Pancreas (tissue), 10 donors: ENCODE measurements at regions not wholly inside any gene's neighbourhood (a gene's known extent, or its start where the extent isn't known, plus 50 kb on each side); places are given as distances from the start of the nearest gene placed in this dataset.

Source experiments
- ATAC-seq, 4 donors: fragments of 200-7000 bp; cut with Tn5 transposase; one replicate each; pipeline versions ENCODE4 v1.8.0 to v1.9.1; 2020; ENCODE audit warnings: mild to moderate bottlenecking in 4 of 4, moderate library complexity in 4 of 4
- DNase-seq, 6 donors: peaks; one replicate each; pipeline ENCODE4 v3.0.0-alpha.2; 2020
- FAIRE-seq: peaks from 2 replicates; lab custom pipeline; 2012; peaks lifted over from hg19 to GRCh38; lab: Jason Lieb, UNC
- H3K27ac ChIP-seq, 4 donors: fragments of 200-600 bp; sonication (generic); 1 replicate in 3 of 4; 2 replicates in 1 of 4; pipeline versions ENCODE4 v1.5.0 to v1.8.0; 2020
- H3K27me3 ChIP-seq, 4 donors: fragments of 200-600 bp; one replicate each; pipeline ENCODE4 v1.8.0; 2021
- H3K36me3 ChIP-seq, 3 donors: fragments of 200-600 bp; sonication (generic) in 1 of 3; one replicate each; pipeline versions ENCODE4 v1.5.0 to v1.8.0; 2020 to 2021
- H3K4me1 ChIP-seq, 3 donors: fragments of 200-600 bp; one replicate each; pipeline ENCODE4 v1.8.0; 2021
- H3K4me3 ChIP-seq, 4 donors: fragments of 200-600 bp; sonication (generic) in 2 of 4; one replicate each; pipeline versions ENCODE4 v1.5.0 to v1.8.0; 2020 to 2021
- H3K9me3 ChIP-seq, 4 donors: fragments of 200-600 bp; one replicate each; pipeline ENCODE4 v1.8.0; 2021
- CTCF ChIP-seq, 4 donors: fragments of 200-600 bp; sonication (generic) in 3 of 4; IDR thresholded peaks; one replicate each; pipeline versions ENCODE4 v1.5.0 to v1.8.0; 2021; ENCODE audit warnings: antibody characterized with exemption in 4 of 4
- WGBS, 2 donors: extraction: QIAGEN DNeasy Blood & Tissue Kit; methylation state at CpG; one replicate each; pipeline ENCODE4 v1.1.7; 2013; 5-methylcytosine and 5-hydroxymethylcytosine counted together
- intact Hi-C, 3 donors: fragments of 100-400 bp; cut with DNase I; formaldehyde crosslinking; loops; one replicate each; pipeline versions ENCODE4 v1.11.1 to v1.14.2; 2022
- donor health status: healthy with polysubstance abuse.
- donor health status: DM: no; HTN: no; CAD: no; lungs with moderate emphysema.
- donor health status: DM: no; HTN: no; CAD: no.
- donor health status: control.
- donor health status: control.
- donor health status: Bipolar disorder and iron deficiency.
- donor health status: DM: yes; HTN: yes; CAD: no.
- donor health status: DM: no; HTN: no; CAD: no.
- donor health status: DM: no; HTN: no; CAD: no.
- donor health status: DM: yes; HTN: yes; CAD: no.

- no peaks in the 10 kb centered on the region for H3K36me3 ChIP-seq
- H3K27ac ChIP-seq = no peak overlapping the region
- no peaks in the 10 kb centered on the region for H3K9me3 ChIP-seq
- ATAC-seq = no peak
- DNase-seq = no peak
- H3K4me3 ChIP-seq = no peak overlapping the region
- intact Hi-C loops = no loop called here
- FAIRE-seq = no peak
- peaks cover 0 to 14% (median 6%) of the 10 kb centered on the region in 3 donors for H3K4me1 ChIP-seq
- H3K27me3 ChIP-seq = no peaks in the 10 kb centered on the region
- no peak for TF ChIP-seq CTCF (IDR thresholded peaks at IDR 0.05)
These were observed 237.7 kb upstream of the CITED2 start for GRCh38 chr6:139612135-139612465.

- ATAC-seq (no peak), DNase-seq (no peak), FAIRE-seq (no peak)
- Histone ChIP-seq H3K4me1 (peaks cover 0 to 14% (median 6%) of the 10 kb centered on the region in 3 donors), H3K27ac (no peak overlapping the region), H3K27me3 (no peaks in the 10 kb centered on the region), H3K4me3 (no peak overlapping the region), H3K36me3 (no peaks in the 10 kb centered on the region), H3K9me3 (no peaks in the 10 kb centered on the region)
- TF ChIP-seq CTCF (IDR thresholded peaks at IDR 0.05) = no peak
- intact Hi-C loops = no loop called here
- WGBS, 2 donors = 61 to 70% methylated on average over 8 of the region's 8 CpGs
These were observed 237.1 kb upstream of the CITED2 start for GRCh38 chr6:139611327-139612134.

GRCh38 chr6:139608466-139609261 is 234.2 kb upstream of the CITED2 start:
- no peaks in the 10 kb centered on the region for H3K9me3 ChIP-seq
- no peaks in the 10 kb centered on the region for H3K27me3 ChIP-seq
- no peak overlapping the region for H3K27ac ChIP-seq
- no peaks in the 10 kb centered on the region for H3K36me3 ChIP-seq
- H3K4me3 ChIP-seq = no peak overlapping the region
- H3K4me1 ChIP-seq = peaks cover 0 to 14% (median 6%) of the 10 kb centered on the region in 3 donors
- DNase-seq = no peak
- 83 to 84% methylated on average over 3 of the region's 3 CpGs for WGBS, 2 donors
- no peak for ATAC-seq
- no peak for TF ChIP-seq CTCF (IDR thresholded peaks at IDR 0.05)
- no peak for FAIRE-seq
- intact Hi-C loops = no loop called here

- intact Hi-C loops = no loop called here
- Histone ChIP-seq H3K27me3 (no peaks in the 10 kb centered on the region), H3K27ac (no peak overlapping the region), H3K4me3 (no peak overlapping the region), H3K4me1 (peaks cover 0 to 5% (median 0%) of the 10 kb centered on the region in 3 donors), H3K36me3 (no peaks in the 10 kb centered on the region), H3K9me3 (no peaks in the 10 kb centered on the region)
- TF ChIP-seq CTCF (IDR thresholded peaks at IDR 0.05) = no peak
- DNase-seq (no peak), ATAC-seq (no peak), FAIRE-seq (no peak)
- WGBS, 2 donors = 75 to 85% methylated on average over 3 of the region's 3 CpGs
These were observed 230.9 kb upstream of the CITED2 start for GRCh38 chr6:139605350-139605749.

- Histone ChIP-seq H3K36me3 (no peaks in the 10 kb centered on the region), H3K27me3 (no peaks in the 10 kb centered on the region), H3K9me3 (no peaks in the 10 kb centered on the region), H3K27ac (no peak overlapping the region), H3K4me3 (no peak overlapping the region), H3K4me1 (peaks cover 0 to under 1% (median under 1%) of the 10 kb centered on the region in 3 donors)
- no peak for TF ChIP-seq CTCF (IDR thresholded peaks at IDR 0.05)
- WGBS, 2 donors = 76 to 82% methylated on average over 2 of the region's 2 CpGs
- no peak for DNase-seq
- intact Hi-C loops = no loop called here
- no peak for FAIRE-seq
- no peak for ATAC-seq
These were observed 229.1 kb upstream of the CITED2 start for GRCh38 chr6:139603581-139603980.
